SH-SY5Y (cell line): ENCODE measurements at regions not wholly inside any gene's neighbourhood (a gene's known extent, or its start where the extent isn't known, plus 50 kb on each side); places are given as distances from the start of the nearest gene placed in this dataset.

ENCODE experiments used
- GATA2 ChIP-seq: IDR thresholded peaks from 2 replicates; pipeline ENCODE4 v1.6.1; 2011; ENCODE audit warnings: mild to moderate bottlenecking, low read depth, low read length
- GATA3 ChIP-seq: IDR thresholded peaks from 2 replicates; pipeline ENCODE4 v1.6.1; 2011; ENCODE audit warnings: low read depth, mild to moderate bottlenecking, low read length, moderate library complexity

DNA sequence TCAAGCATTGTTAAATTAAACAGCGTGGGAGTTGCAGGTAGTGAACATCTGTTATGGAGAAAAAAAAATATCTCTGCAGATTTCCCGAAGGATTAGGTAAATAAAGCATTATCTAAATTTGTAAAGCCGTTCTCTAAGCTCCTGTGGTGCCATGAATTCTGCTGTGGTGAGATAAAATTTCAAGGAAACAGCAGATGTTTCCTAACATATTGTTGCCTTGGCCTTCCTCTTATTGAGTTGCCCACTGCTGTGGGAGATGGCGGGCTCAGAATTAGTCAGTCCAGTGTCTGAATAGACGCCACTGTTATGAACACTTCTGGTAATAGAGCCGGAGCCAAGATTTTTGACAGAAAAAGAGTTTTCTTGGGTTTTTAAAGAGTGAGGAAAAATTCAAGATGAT, 82.6 kb upstream of the ELMO1 start:
- TF ChIP-seq GATA2 (no peak), GATA3 (no peak)
